Testis (tissue), 2 donors: ENCODE measurements at regions not wholly inside any gene's neighbourhood (a gene's known extent, or its start where the extent isn't known, plus 50 kb on each side); places are given as distances from the start of the nearest gene placed in this dataset.

ENCODE experiments used
- DNase-seq: peaks from one replicate; pipeline ENCODE4 v3.0.0-alpha.2; 2019
- H3K27ac ChIP-seq, 2 donors: fragments of 200-600 bp; sonication (generic); one replicate each; pipeline ENCODE4 v1.5.1; 2019
- H3K27me3 ChIP-seq: fragments of 200-600 bp; sonication (generic); one replicate; pipeline ENCODE4 v1.5.1; 2019
- H3K36me3 ChIP-seq: fragments of 200-600 bp; sonication (generic); one replicate; pipeline ENCODE4 v1.5.1; 2017; ENCODE audit warnings: low read depth; ENCODE audit errors: missing control alignments
- H3K4me1 ChIP-seq: fragments of 200-600 bp; sonication (generic); one replicate; pipeline ENCODE4 v1.5.1; 2019
- H3K4me3 ChIP-seq, 2 donors: fragments of 200-600 bp; sonication (generic); one replicate each; pipeline ENCODE4 v1.5.1; 2017 to 2019
- H3K9me3 ChIP-seq: fragments of 200-600 bp; sonication (generic); one replicate; pipeline ENCODE4 v1.5.1; 2017
- CTCF ChIP-seq, 3 experiments: fragments of 450-650 bp in 2 of 3; fragments of 200-600 bp in 1 of 3; sonication (generic) in 1 of 3; IDR thresholded peaks; one replicate each; pipeline ENCODE4 v1.5.1; 2016 to 2019; ENCODE audit warnings: antibody characterized with exemption in 3 of 3, mild to moderate bottlenecking in 2 of 3, moderate library complexity in 1 of 3
- POLR2A ChIP-seq: fragments of 450-650 bp; IDR thresholded peaks from one replicate; pipeline ENCODE4 v1.6.1; 2017; ENCODE audit warnings: antibody characterized with exemption, mild to moderate bottlenecking, moderate library complexity
- WGBS, 2 donors: methylation state at CpG; one replicate each; pipeline ENCODE4 v1.1.5; 2018; 5-methylcytosine and 5-hydroxymethylcytosine counted together
- intact Hi-C: fragments of 100-400 bp; cut with DNase I; formaldehyde crosslinking; loops from one replicate; pipeline ENCODE4 v1.15.1; 2023; ENCODE audit warnings: low total_unique reads

GRCh38 chr6:156123731-156124130 is 653.4 kb upstream of the ARID1B start:
- WGBS, 2 donors = 81 to 86% methylated on average over 5 of the region's 5 CpGs
- H3K9me3 ChIP-seq = no peaks in the 10 kb centered on the region
- no peak for TF ChIP-seq POLR2A
- TF ChIP-seq CTCF (IDR thresholded peaks at IDR 0.05) = no peak
- H3K4me3 ChIP-seq = no peak overlapping the region
- H3K27me3 ChIP-seq = no peaks in the 10 kb centered on the region
- intact Hi-C loops = no loop called here
- DNase-seq = no peak
- no peak overlapping the region for H3K27ac ChIP-seq
- H3K4me1 ChIP-seq = peaks cover 4% of the 10 kb centered on the region
- no peaks in the 10 kb centered on the region for H3K36me3 ChIP-seq

GRCh38 chr6:156121973-156122372 is 655.2 kb upstream of the ARID1B start:
- no peak for DNase-seq
- H3K9me3 ChIP-seq = no peaks in the 10 kb centered on the region
- no peak overlapping the region for H3K4me3 ChIP-seq
- intact Hi-C loops = no loop called here
- no peaks in the 10 kb centered on the region for H3K27me3 ChIP-seq
- H3K27ac ChIP-seq = no peak overlapping the region
- WGBS, 2 donors = 79 to 92% methylated on average over 6 of the region's 6 CpGs
- H3K36me3 ChIP-seq = no peaks in the 10 kb centered on the region
- H3K4me1 ChIP-seq = peaks cover 4% of the 10 kb centered on the region
- TF ChIP-seq POLR2A = no peak
- no peak for TF ChIP-seq CTCF (IDR thresholded peaks at IDR 0.05)

DNA sequence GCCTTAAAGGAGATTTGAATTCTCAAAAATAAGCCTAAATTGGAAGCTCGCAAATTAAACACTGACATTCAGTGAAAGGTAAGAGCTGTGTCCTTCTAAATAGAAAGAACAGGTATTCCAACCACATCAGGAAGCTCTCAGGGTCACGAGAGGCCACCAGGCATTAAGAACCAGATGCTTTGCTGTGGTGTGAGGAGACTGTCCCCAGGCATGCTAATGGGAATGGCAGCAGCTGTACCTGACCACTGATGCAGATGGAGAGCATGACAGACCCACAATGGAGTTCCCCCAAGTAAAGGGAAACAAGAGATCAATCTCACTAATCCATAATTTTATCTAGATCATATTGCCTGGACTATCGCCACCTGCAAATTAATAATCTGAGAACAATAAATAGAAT is 658.9 kb upstream of the NOX3 start:
- no peaks in the 10 kb centered on the region for H3K36me3 ChIP-seq
- no peak overlapping the region for H3K4me3 ChIP-seq
- H3K4me1 ChIP-seq = peaks cover 5% of the 10 kb centered on the region
- no peaks in the 10 kb centered on the region for H3K9me3 ChIP-seq
- TF ChIP-seq CTCF (IDR thresholded peaks at IDR 0.05) (no peak), POLR2A (no peak)
- H3K27ac ChIP-seq = no peak overlapping the region
- DNase-seq = no peak
- H3K27me3 ChIP-seq = no peaks in the 10 kb centered on the region
- 73 to 81% methylated on average over 3 of the region's 3 CpGs for WGBS, 2 donors
- intact Hi-C loops = no loop called here

DNA sequence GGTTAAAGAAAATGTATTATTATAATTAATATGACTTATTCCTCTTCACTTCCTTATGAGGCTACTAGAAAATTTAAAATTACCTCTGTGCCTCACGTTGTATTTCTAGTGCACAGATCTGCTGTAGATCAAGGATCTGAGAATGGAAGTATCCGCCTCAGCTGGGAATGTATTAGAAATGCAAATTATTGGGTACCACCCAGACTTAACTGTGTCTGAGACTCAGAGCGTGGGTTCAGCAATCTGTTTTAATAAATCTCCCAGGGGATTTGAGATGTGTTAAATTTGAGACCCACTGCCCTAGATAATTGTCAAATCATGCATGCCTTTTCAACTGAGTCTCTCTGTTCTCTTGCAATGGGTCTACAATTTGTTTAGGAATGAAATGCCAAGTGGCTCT is 658.0 kb upstream of the NOX3 start:
- intact Hi-C loops = no loop called here
- H3K4me3 ChIP-seq = no peak overlapping the region
- H3K27me3 ChIP-seq = no peaks in the 10 kb centered on the region
- no peaks in the 10 kb centered on the region for H3K36me3 ChIP-seq
- H3K4me1 ChIP-seq = peaks cover 5% of the 10 kb centered on the region
- 82 to 83% methylated on average over 3 of the region's 3 CpGs for WGBS, 2 donors
- H3K9me3 ChIP-seq = no peaks in the 10 kb centered on the region
- no peak for TF ChIP-seq POLR2A
- no peak for TF ChIP-seq CTCF (IDR thresholded peaks at IDR 0.05)
- no peak overlapping the region for H3K27ac ChIP-seq
- no peak for DNase-seq

GRCh38 chr6:156111913-156112312 is 656.3 kb upstream of the NOX3 start:
- 59 to 65% methylated on average over 10 of the region's 10 CpGs for WGBS, 2 donors
- H3K9me3 ChIP-seq = no peaks in the 10 kb centered on the region
- no peaks in the 10 kb centered on the region for H3K27me3 ChIP-seq
- H3K4me3 ChIP-seq = no peak overlapping the region
- intact Hi-C loops = no loop called here
- TF ChIP-seq POLR2A (no peak), CTCF (IDR thresholded peaks at IDR 0.05) (no peak)
- no peak overlapping the region for H3K27ac ChIP-seq
- no peaks in the 10 kb centered on the region for H3K36me3 ChIP-seq
- H3K4me1 ChIP-seq = peaks cover 5% of the 10 kb centered on the region
- DNase-seq = no peak
